Gastrocnemius medialis (tissue), 4 donors: ENCODE measurements at regions not wholly inside any gene's neighbourhood (a gene's known extent, or its start where the extent isn't known, plus 50 kb on each side); places are given as distances from the start of the nearest gene placed in this dataset.

ENCODE experiments used
- POLR2A ChIP-seq, 2 donors: fragments of 450-650 bp; IDR thresholded peaks; one replicate each; pipeline ENCODE4 v1.6.1; 2017; ENCODE audit warnings: antibody characterized with exemption in 2 of 2, mild to moderate bottlenecking in 2 of 2, moderate library complexity in 2 of 2
- TF ChIP-seq, protein P1 (sequence below), 5 experiments: fragments of 450-650 bp in 3 of 5; fragments of 200-600 bp in 2 of 5; sonication (generic) in 2 of 5; IDR thresholded peaks in 4 of 5; conservative IDR thresholded peaks in 1 of 5; 1 replicate in 4 of 5; 2 replicates in 1 of 5; pipeline ENCODE4 v1.5.1; 2016 to 2019; ENCODE audit warnings: antibody characterized with exemption in 5 of 5, mild to moderate bottlenecking in 3 of 5, moderate library complexity in 3 of 5

GRCh38 chrX:39654183-39654925 lies 443.4 kb downstream of the BCOR start:
- TF ChIP-seq, protein P1, sequence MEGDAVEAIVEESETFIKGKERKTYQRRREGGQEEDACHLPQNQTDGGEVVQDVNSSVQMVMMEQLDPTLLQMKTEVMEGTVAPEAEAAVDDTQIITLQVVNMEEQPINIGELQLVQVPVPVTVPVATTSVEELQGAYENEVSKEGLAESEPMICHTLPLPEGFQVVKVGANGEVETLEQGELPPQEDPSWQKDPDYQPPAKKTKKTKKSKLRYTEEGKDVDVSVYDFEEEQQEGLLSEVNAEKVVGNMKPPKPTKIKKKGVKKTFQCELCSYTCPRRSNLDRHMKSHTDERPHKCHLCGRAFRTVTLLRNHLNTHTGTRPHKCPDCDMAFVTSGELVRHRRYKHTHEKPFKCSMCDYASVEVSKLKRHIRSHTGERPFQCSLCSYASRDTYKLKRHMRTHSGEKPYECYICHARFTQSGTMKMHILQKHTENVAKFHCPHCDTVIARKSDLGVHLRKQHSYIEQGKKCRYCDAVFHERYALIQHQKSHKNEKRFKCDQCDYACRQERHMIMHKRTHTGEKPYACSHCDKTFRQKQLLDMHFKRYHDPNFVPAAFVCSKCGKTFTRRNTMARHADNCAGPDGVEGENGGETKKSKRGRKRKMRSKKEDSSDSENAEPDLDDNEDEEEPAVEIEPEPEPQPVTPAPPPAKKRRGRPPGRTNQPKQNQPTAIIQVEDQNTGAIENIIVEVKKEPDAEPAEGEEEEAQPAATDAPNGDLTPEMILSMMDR (IDR thresholded peaks at IDR 0.05 in 4 of 5, conservative IDR thresholded peaks at IDR 0.05 in 1 of 5) = no peak
- TF ChIP-seq POLR2A (IDR thresholded peaks at IDR 0.05) = no peak
